GM12873 (cell line): ENCODE measurements at regions not wholly inside any gene's neighbourhood (a gene's known extent, or its start where the extent isn't known, plus 50 kb on each side); places are given as distances from the start of the nearest gene placed in this dataset.

Source experiments
- CTCF ChIP-seq: IDR thresholded peaks from 2 replicates; pipeline ENCODE4 v1.5.1; 2012; ENCODE audit warnings: low read depth, mild to moderate bottlenecking, moderate library complexity, low read length, control low read depth; ENCODE audit not compliant: insufficient read depth; ENCODE audit errors: missing control alignments

DNA sequence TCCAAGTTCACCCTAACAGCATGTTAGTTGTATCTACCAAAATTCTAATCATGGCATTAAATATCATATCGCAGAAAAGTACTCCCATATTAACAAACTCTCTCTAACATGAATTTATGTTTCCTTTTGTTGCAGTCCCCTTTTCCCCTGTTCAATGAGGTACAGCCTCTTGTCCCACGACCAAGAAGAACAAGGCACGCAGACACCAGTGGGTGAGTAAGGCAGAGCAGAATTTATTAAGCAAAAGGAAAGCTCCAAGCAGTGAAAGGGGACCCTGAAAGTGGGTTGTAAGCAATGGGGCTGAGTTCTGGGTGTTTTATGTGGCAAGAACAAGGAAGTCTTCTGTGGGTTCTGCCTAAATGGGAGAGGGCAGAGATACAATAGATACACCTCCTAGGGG is 183.5 kb downstream of the LURAP1L start:
- TF ChIP-seq CTCF = no peak

DNA sequence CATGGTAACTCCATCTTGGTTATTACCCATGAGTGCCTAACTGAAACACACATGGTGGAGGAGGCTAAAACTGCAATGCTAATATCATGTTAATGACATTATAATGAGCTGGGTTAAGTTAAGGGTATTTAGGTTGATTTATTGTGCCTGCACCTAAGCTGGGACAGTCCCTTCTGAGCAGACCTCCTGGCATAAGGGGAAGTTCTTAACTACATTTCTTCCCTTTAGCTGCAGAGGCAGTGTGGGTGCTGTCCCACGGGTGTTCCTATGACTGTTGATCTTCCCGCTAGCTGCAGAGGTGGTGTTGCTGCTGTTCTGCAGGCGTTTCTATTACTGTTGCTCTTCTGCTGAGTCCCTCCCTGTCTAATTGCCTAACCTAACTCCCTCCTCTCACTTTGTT is 183.9 kb downstream of the LURAP1L start:
- no peak for TF ChIP-seq CTCF

- no peak for TF ChIP-seq CTCF
These were observed 186.5 kb downstream of the LURAP1L start for GRCh38 chr9:12961276-12961809.

GRCh38 chr9:12963537-12963936 is 188.7 kb downstream of the LURAP1L start:
- no peak for TF ChIP-seq CTCF

GRCh38 chr9:12964271-12964670 is 189.5 kb downstream of the LURAP1L start:
- TF ChIP-seq CTCF = no peak

DNA sequence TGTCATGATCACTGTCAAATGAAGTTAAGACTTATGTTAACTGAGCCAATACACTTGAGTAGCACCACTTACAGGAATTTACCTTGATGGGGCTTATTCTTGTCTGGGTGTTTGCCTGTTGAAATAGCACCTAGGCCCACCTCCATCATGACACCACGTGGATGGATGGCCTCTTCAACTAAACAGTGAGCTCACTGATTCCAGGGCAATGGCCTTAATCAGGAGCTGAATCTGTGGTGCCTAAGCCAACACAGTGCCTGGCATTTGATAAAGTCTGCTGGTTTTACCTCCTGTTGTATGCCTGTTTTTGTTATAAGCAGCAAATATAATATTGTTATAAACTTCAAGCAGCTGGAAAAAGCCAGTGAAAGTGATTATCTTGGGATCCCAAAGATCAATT is 190.5 kb downstream of the LURAP1L start:
- TF ChIP-seq CTCF = no peak

GRCh38 chr9:12968093-12968492 is 193.3 kb downstream of the LURAP1L start:
- TF ChIP-seq CTCF = no peak
